Glutamatergic neuron (in vitro differentiated cells): ENCODE measurements at regions not wholly inside any gene's neighbourhood (a gene's known extent, or its start where the extent isn't known, plus 50 kb on each side); places are given as distances from the start of the nearest gene placed in this dataset.

Experiments used
- DNase-seq: peaks from one replicate; pipeline ENCODE4 v3.0.0; 2022
- H3K27ac Mint-ChIP-seq: one replicate; pipeline ENCODE4 v1.8.0; 2020; ENCODE audit warnings: mild to moderate bottlenecking, mixed read lengths, inconsistent platforms; ENCODE audit not compliant: unreplicated experiment
- H3K27me3 Mint-ChIP-seq: one replicate; pipeline ENCODE4 v1.8.0; 2020; ENCODE audit warnings: mild to moderate bottlenecking, moderate library complexity, mixed read lengths, inconsistent platforms; ENCODE audit not compliant: unreplicated experiment
- H3K36me3 Mint-ChIP-seq: one replicate; pipeline ENCODE4 v1.8.0; 2020; ENCODE audit warnings: mild to moderate bottlenecking, mixed read lengths, inconsistent platforms; ENCODE audit not compliant: unreplicated experiment
- H3K4me1 Mint-ChIP-seq: one replicate; pipeline ENCODE4 v1.8.0; 2020; ENCODE audit warnings: mild to moderate bottlenecking, low read depth, mixed read lengths, inconsistent platforms; ENCODE audit not compliant: unreplicated experiment
- H3K4me3 Mint-ChIP-seq: one replicate; pipeline ENCODE4 v1.8.0; 2020; ENCODE audit warnings: mild to moderate bottlenecking, mixed read lengths, inconsistent platforms; ENCODE audit not compliant: unreplicated experiment
- H3K9me3 Mint-ChIP-seq: one replicate; pipeline ENCODE4 v1.8.0; 2020; ENCODE audit warnings: mild to moderate bottlenecking, moderate library complexity, mixed read lengths, inconsistent platforms; ENCODE audit not compliant: unreplicated experiment
- CTCF ChIP-seq: fragments of 200-600 bp; sonication (generic); IDR thresholded peaks from one replicate; pipeline ENCODE4 v1.5.0; 2021; ENCODE audit not compliant: partially characterized antibody, unreplicated experiment
- microRNA-seq: library from miRNA; unstranded; fragments of <30 nt; microRNA quantifications from one replicate; pipeline ENCODE4, GENCODE V29; 2020; ENCODE audit not compliant: unreplicated experiment

GRCh38 chr4:182193311-182193710 lies 49.9 kb upstream of the TENM3 start:
- H3K9me3 Mint-ChIP-seq, result no peaks in the 10 kb centered on the region
- no peak overlapping the region for H3K27ac Mint-ChIP-seq
- no peak overlapping the region for H3K4me3 Mint-ChIP-seq
- TF ChIP-seq CTCF, result no peak
- DNase-seq, result no peak
- peaks cover 39% of the 10 kb centered on the region for H3K4me1 Mint-ChIP-seq
- H3K36me3 Mint-ChIP-seq, result no peaks in the 10 kb centered on the region
- H3K27me3 Mint-ChIP-seq, result no peaks in the 10 kb centered on the region

Small RNA genes lying in the stretch of these regions (microRNA-seq; reads per million reads assigned to microRNA genes)
- 11.0 reads per million, percentile 51 among the genes with 10 or more reads in this experiment for gene MIR1305
